GM18508 (cell line): ENCODE measurements at regions not wholly inside any gene's neighbourhood (a gene's known extent, or its start where the extent isn't known, plus 50 kb on each side); places are given as distances from the start of the nearest gene placed in this dataset.
"Not testable (repeated sequence)": the region's sequence is repeated elsewhere in the genome, so short reads cannot be mapped to it uniquely, and the experiment has no call there.

Experiments
- ATAC-seq: cut with Tn5 transposase; IDR thresholded peaks from one replicate; pipeline ENCODE4 v1.9.1; 2021; ENCODE audit warnings: moderate number of reproducible peaks; ENCODE audit not compliant: insufficient read depth, unreplicated experiment

DNA sequence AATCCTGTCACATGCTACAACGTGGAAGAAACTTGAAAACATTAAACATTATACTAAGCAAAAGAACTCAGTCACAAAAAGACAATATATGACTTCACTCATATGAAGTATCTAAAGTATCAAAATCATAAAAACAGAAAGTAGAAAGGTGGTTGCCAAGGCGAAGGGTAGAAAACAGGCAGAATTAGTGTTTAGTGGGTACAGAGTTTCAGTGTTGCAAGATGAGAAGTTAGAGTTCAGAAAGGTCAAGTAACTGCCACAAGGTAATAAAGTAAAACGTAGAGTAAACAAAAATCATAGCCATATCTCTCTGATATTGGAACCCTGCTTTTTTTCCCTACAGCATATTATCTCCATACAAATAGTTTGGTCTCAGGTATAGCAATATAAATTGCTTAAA lies 223.8 kb upstream of the FSCB start:
- ATAC-seq = no peak

- ATAC-seq = not testable (repeated sequence)
Observed at GRCh38 chr14:44721395-44721794, 214.3 kb upstream of the FSCB start.

- no peak for ATAC-seq
Observed at GRCh38 chr14:44720707-44721106, 213.6 kb upstream of the FSCB start.

GRCh38 chr14:44712024-44712815 lies 205.1 kb upstream of the FSCB start:
- no peak for ATAC-seq

GRCh38 chr14:44701563-44702263 lies 194.6 kb upstream of the FSCB start:
- no peak for ATAC-seq

- no peak for ATAC-seq
Observed at GRCh38 chr14:44700694-44701093, 193.6 kb upstream of the FSCB start.

DNA sequence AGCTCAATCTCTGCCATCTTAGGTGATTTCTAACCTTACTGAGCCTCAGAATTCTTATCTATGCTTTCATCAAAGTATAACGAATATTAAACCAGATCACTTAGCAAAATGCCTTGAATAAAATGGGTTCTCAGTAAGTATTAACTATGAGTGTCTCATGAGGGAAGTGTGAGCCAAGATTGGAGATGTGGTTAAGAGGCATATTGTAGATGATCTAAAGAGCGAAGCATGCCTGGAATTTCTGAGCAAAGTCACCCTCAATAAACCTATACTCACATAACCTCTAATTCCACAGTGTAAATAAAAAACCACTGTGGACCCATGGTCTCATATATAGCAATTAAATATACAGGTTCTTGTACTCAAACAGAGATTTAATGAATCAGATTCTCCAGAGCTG lies 193.1 kb upstream of the FSCB start:
- no peak for ATAC-seq

DNA sequence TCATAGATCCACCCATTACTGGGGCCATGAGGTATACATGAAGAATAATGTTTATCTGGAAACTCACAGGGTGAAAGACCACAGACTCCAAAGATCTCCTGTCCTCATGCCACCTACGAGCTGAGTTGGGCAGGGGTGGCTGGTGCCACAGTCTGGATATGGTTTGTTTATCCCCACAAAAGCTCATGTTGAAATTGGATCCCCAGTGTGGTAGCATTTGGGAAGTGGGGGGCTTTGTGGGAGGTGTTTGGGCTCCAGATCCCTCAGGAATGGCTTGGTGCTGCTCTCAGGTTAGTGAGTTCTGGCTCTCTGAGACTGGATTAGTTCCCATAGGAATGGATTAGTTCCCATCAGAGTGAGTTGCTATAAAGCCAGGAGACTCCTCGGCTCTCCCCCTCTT lies 192.3 kb upstream of the FSCB start:
- ATAC-seq = no peak

DNA sequence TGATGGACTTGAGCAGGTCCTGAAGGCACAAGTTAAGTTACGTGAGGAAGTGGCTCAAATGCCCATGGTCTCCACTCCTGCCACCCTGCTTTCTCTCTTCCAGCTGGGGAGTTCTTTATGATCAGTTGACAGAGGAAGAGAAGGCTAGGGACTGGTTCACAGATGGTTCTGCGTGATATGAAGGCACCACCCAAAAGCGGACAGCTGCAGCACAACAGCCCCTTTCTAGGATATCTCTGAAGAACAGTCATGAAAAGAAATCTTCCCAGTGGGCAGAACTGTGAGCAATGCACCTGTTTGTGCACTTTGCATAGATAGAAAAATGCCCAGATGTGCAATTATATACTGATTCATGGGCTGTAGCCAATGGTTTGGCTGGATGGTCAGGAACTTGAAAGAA lies 162.4 kb upstream of the FSCB start:
- no peak for ATAC-seq

DNA sequence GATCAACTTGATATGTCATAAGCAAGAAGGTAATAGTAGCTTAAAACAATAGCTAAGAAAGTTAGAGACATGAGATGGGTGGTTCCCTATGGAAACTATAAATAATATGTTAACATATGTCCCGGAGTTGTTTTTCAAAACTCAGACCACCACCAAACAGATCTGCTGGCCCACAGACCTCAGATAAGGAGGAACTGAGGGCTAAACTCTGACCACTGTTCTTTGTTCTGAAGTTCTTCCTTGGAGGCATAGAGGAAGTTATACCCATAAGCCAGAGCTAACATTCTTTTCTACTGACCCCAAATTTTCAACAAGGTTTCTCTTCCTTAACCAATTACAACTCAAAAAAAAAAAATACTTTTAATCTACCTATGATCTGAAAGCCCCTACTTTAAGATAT lies 156.1 kb upstream of the FSCB start:
- ATAC-seq = no peak

GRCh38 chr14:44662250-44662891 lies 155.3 kb upstream of the FSCB start:
- no peak for ATAC-seq

GRCh38 chr14:44658389-44658696 lies 151.3 kb upstream of the FSCB start:
- ATAC-seq = no peak

DNA sequence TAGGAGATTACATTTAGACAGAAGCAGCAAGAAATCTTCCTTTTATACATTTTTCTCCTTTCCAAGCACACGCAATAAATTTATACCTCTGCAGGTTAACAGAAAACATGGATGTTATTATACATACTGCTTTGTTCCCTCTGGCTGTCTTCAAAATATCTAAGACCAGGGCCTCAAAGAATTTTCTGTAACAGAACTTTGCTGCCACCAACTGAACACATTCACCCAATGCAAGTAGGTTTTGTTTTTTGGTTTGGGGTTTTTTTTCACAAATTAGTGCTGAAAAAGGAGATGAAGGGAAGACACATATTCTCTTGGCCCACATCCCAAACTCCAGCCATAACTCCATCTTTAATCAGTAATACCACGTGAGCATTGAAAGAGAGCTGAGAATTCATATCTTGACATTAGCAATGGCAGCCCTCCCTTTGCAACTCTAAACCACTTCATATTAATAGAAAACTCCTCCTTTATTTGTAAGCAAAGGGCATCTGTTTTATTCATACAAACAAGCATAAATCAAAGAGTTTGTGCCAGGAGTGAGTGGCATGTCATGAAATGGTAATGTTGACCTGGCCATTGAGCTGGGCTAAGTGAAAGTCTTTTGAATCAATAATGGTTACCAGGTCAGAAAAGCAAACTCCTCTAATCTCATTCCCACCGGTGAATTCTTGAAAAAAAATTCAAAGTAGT lies 150.8 kb upstream of the FSCB start:
- ATAC-seq = no peak

DNA sequence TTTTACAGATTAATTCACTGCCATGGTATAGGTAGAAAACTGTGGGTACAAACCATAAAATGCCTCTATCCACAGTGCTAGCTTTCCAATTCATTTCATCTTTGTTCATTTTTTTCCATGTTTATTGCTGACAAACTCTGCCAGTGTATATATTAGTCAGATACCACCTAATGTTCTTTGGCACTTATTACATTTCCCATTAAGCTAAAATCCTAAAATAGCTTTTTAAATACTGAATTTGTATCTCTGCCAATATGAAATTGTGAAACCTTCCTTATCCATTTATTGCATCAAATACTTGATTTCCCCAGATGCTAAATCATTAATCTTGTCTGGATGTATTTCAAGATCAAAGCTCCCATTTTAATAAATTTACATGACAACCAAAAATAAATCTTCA lies 150.1 kb upstream of the FSCB start:
- ATAC-seq = no peak

DNA sequence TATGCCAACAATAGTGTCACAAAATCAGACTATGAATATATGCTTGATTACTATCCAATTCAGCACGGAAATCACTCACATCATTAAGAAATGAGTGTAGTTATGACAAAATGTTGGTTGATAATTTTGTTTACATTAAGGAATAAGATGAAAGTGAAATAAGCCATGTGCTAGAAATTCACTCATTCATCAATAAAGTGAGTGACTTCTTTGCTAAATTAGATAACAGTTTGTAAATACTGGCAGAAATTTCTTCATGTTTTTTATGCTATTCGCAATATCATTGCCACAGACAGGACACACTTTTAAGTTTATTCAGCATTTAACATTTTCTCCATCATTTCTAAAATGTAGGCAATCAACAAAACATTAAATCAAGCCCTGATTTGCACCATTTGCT lies 147.5 kb upstream of the FSCB start:
- ATAC-seq = no peak

GRCh38 chr14:44653641-44654040 lies 146.6 kb upstream of the FSCB start:
- no peak for ATAC-seq

DNA sequence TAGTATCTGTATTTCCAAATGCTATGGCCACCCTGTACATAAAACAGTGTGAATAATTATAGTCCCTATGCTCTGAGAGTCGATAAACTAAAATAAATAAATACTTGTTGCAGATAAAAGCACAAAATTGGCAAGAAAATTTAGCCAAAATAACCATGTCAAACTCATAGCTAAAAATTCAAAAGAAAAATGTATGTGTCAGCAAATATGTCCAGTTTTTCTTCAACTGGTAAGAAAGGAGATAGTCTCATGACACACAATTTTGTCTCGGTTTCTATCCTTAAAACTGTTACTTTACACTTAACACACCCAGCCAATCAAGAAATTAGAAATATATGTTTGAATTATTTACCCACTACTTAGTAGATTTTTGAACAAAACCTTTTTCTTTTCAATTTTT lies 145.6 kb upstream of the FSCB start:
- no peak for ATAC-seq

DNA sequence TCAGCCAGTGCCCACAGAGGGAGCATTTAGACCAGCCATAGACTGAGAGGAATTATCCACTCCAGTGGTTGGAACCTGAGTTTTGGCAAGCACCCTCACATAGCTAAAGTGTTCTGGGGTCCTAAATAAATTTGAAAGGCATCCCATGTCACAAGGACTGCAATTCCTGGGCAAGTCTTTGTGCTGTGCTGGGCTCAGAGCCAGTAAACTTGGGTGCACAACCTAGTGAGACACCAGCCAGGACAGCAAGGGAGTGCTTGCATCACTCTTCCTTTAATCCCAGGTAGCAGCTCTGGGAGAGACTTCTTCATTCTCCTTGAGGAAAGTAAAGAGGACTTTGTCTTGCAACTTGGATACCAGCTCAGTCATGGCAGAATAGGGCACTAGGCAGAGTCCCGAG lies 142.0 kb upstream of the FSCB start:
- ATAC-seq = no peak

DNA sequence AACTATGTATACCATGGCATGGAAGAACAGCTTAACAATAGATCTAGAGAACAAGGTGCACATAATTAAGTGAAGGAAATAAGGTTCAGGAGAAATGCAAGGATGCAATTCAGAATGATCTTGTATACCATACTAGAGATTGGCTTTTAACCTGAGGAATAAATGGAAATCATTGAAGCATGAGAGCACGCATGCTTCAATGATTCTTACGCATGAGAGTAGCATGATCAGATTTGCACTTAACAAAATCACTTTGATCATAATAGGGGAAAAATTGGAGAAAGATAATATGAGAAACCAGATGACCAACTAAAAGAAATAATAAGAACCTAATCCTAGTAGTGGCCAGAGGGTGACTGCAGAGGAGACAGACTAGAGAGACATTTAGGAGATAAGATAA lies 133.3 kb upstream of the FSCB start:
- no peak for ATAC-seq

DNA sequence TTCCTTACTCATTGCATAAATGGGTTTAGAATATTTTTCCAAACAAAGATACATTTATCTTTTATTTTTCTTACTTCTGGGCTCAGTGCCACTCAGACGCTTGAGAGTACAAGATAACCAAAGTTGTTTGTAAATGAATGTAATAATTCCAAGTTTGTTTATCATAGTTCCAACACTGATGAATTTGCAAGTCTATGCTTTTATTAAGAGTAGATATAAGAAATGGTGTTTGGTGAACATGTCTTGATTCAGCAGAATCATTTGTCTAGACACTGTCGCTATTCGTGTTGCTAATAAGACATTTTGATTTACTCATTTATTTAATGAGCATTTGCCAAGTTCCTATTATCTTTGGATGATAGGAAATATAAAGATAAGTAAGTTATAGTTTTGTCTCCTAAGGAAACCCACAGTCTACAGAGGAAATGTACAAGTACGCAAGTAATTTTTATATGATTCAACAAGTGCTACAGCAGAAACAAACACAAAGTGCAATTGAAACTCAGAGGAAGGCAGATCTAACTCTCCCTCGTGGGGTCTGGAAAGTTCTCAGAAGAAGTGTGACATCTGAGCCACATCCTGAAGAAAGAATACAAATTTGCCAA lies 132.8 kb upstream of the FSCB start:
- no peak for ATAC-seq

GRCh38 chr14:44634692-44635091 lies 127.6 kb upstream of the FSCB start:
- ATAC-seq = no peak
